CD14-positive monocyte (primary cell): ENCODE measurements at regions not wholly inside any gene's neighbourhood (a gene's known extent, or its start where the extent isn't known, plus 50 kb on each side); places are given as distances from the start of the nearest gene placed in this dataset.

ENCODE experiments used
- DNase-seq, 3 donors: peaks; one replicate each; pipeline ENCODE4 v3.0.0-alpha.2; 2011 to 2022
- H2AFZ ChIP-seq: 2 replicates; pipeline ENCODE4 v1.6.0; 2012; ENCODE audit warnings: mild to moderate bottlenecking, low read depth, low read length, inconsistent platforms; ENCODE audit not compliant: insufficient read depth, poor library complexity, severe bottlenecking
- H3K27ac ChIP-seq, 2 donors: 1 replicate in 1 of 2; 2 replicates in 1 of 2; pipeline ENCODE4 v1.5.1; 2012 to 2013; ENCODE audit warnings: low read length in 2 of 2, control low read depth in 1 of 2, inconsistent platforms in 1 of 2, low read depth in 1 of 2, mild to moderate bottlenecking in 1 of 2
- H3K27me3 ChIP-seq, 2 donors: one replicate each; pipeline versions ENCODE4 v1.6.0 to v1.6.1; 2011 to 2013; ENCODE audit warnings: low read length in 2 of 2; ENCODE audit not compliant: control insufficient read depth in 2 of 2, insufficient read depth in 2 of 2
- H3K36me3 ChIP-seq, 2 donors: replicated peaks in 1 of 2; 1 replicate in 1 of 2; 2 replicates in 1 of 2; pipeline versions ENCODE4 v1.5.1 to v1.6.1; 2012 to 2013; ENCODE audit warnings: low read length in 2 of 2, control low read depth in 1 of 2, inconsistent platforms in 1 of 2, mild to moderate bottlenecking in 1 of 2; ENCODE audit not compliant: insufficient read depth in 2 of 2, control insufficient read depth in 1 of 2
- H3K4me1 ChIP-seq, 2 donors: 1 replicate in 1 of 2; 2 replicates in 1 of 2; pipeline versions ENCODE4 v1.5.1 to v1.6.1; 2012 to 2013; ENCODE audit warnings: low read length in 2 of 2, control low read depth in 1 of 2, inconsistent platforms in 1 of 2, mild to moderate bottlenecking in 1 of 2, moderate library complexity in 1 of 2; ENCODE audit not compliant: insufficient read depth in 2 of 2, control insufficient read depth in 1 of 2
- H3K4me2 ChIP-seq: replicated peaks from 2 replicates; pipeline ENCODE3; 2012; ENCODE audit warnings: low read length, moderate library complexity, mild to moderate bottlenecking; ENCODE audit not compliant: poor library complexity, severe bottlenecking; ENCODE audit errors: extremely low read depth
- H3K4me3 ChIP-seq, 3 experiments: fragments of 200-600 bp in 1 of 3; sonication (generic) in 1 of 3; replicated peaks in 1 of 3; 1 replicate in 2 of 3; 2 replicates in 1 of 3; pipeline ENCODE4 v1.5.1; 2011 to 2013; ENCODE audit warnings: low read length in 3 of 3, mild to moderate bottlenecking in 3 of 3, control low read depth in 2 of 3, low read depth in 2 of 3, inconsistent platforms in 1 of 3, moderate library complexity in 1 of 3
- H3K79me2 ChIP-seq: 2 replicates; pipeline ENCODE4 v1.6.0; 2012; ENCODE audit warnings: mild to moderate bottlenecking, control low read depth, inconsistent platforms, low read length, moderate library complexity; ENCODE audit not compliant: insufficient read depth
- H3K9ac ChIP-seq: 2 replicates; pipeline ENCODE4 v1.6.0; 2017; ENCODE audit warnings: low read length, mild to moderate bottlenecking; ENCODE audit not compliant: insufficient read depth, poor library complexity, severe bottlenecking
- H3K9me3 ChIP-seq, 2 donors: replicated peaks in 1 of 2; 1 replicate in 1 of 2; 2 replicates in 1 of 2; pipeline versions ENCODE4 v1.5.1 to v1.6.1; 2012 to 2013; ENCODE audit warnings: low read length in 2 of 2, control low read depth in 1 of 2; ENCODE audit not compliant: control insufficient read depth in 1 of 2, insufficient read depth in 1 of 2
- H4K20me1 ChIP-seq: 2 replicates; pipeline ENCODE4 v1.6.0; 2012; ENCODE audit warnings: mild to moderate bottlenecking, low read length, control low read depth, moderate library complexity; ENCODE audit not compliant: insufficient read depth
- H3K27ac Mint-ChIP-seq, 7 donors: one replicate each; pipeline ENCODE4 v1.8.0; 2020; ENCODE audit warnings: mild to moderate bottlenecking in 7 of 7, mixed read lengths in 7 of 7, moderate library complexity in 6 of 7, inconsistent platforms in 2 of 7
- H3K27me3 Mint-ChIP-seq, 3 donors: one replicate each; pipeline ENCODE4 v1.8.0; 2021 to 2022; ENCODE audit warnings: low read depth in 3 of 3, mild to moderate bottlenecking in 3 of 3, mixed read lengths in 3 of 3, moderate library complexity in 3 of 3, inconsistent platforms in 1 of 3
- H3K36me3 Mint-ChIP-seq, 2 donors: one replicate each; pipeline ENCODE4 v1.8.0; 2020; ENCODE audit warnings: mixed read lengths in 2 of 2, inconsistent platforms in 1 of 2, mild to moderate bottlenecking in 1 of 2
- H3K4me1 Mint-ChIP-seq: one replicate; pipeline ENCODE4 v1.8.0; 2020; ENCODE audit warnings: mild to moderate bottlenecking, mixed read lengths
- H3K4me3 Mint-ChIP-seq, 2 donors: one replicate each; pipeline ENCODE4 v1.8.0; 2020; ENCODE audit warnings: mild to moderate bottlenecking in 2 of 2, mixed read lengths in 2 of 2, moderate library complexity in 1 of 2
- H3K9me3 Mint-ChIP-seq, 7 donors: one replicate each; pipeline ENCODE4 v1.8.0; 2020 to 2022; ENCODE audit warnings: mixed read lengths in 7 of 7, mild to moderate bottlenecking in 6 of 7, moderate library complexity in 6 of 7, inconsistent platforms in 2 of 7
- CTCF ChIP-seq: fragments of 200-600 bp; IDR thresholded peaks from one replicate; pipeline ENCODE4 v1.8.0; 2022; ENCODE audit warnings: antibody characterized with exemption, mild to moderate bottlenecking
- WGBS: methylation state at CpG from one replicate; pipeline ENCODE4 v1.1.5; 2013; ENCODE audit warnings: missing lambda C conversion rate; ENCODE audit not compliant: insufficient coverage; 5-methylcytosine and 5-hydroxymethylcytosine counted together
- intact Hi-C, 2 donors: fragments of 100-400 bp; cut with micrococcal nuclease; formaldehyde crosslinking; loops; one replicate each; pipeline versions ENCODE4 v1.15.0 to v1.15.1; 2023

GRCh38 chr2:118345465-118345864 lies 257.2 kb downstream of the INSIG2 start:
- no peak overlapping the region for H3K9ac ChIP-seq
- H3K9me3 Mint-ChIP-seq: peaks cover 0 to 3% (median 0%) of the 10 kb centered on the region in 7 donors
- H3K27ac Mint-ChIP-seq: no peak overlapping the region
- H3K9me3 ChIP-seq: peaks cover 0 to under 1% of the 10 kb centered on the region in 2 donors
- H3K36me3 ChIP-seq: no peaks in the 10 kb centered on the region
- peaks cover 2 to 7% (median 4%) of the 10 kb centered on the region in 3 donors for H3K27me3 Mint-ChIP-seq
- no peaks in the 10 kb centered on the region for H3K4me1 ChIP-seq
- no peak for TF ChIP-seq CTCF
- no peak for DNase-seq
- intact Hi-C loops: no loop called here
- H3K4me3 ChIP-seq: no peak overlapping the region
- peaks cover 2% of the 10 kb centered on the region for H3K4me1 Mint-ChIP-seq
- no peak overlapping the region for H3K4me3 Mint-ChIP-seq
- H3K36me3 Mint-ChIP-seq: no peaks in the 10 kb centered on the region
- no CpG with 5 or more reads among the region's 3 CpGs for WGBS
- H3K27ac ChIP-seq: no peak overlapping the region
- H2AFZ ChIP-seq: no peak overlapping the region
- no peaks in the 10 kb centered on the region for H3K27me3 ChIP-seq
- H3K4me2 ChIP-seq: no peak overlapping the region
- no peaks in the 10 kb centered on the region for H4K20me1 ChIP-seq
- no peaks in the 10 kb centered on the region for H3K79me2 ChIP-seq

- H3K9me3 Mint-ChIP-seq: peaks cover 6 to 18% (median 15%) of the 10 kb centered on the region in 7 donors
- no peak overlapping the region for H3K4me2 ChIP-seq
- no peaks in the 10 kb centered on the region for H3K36me3 ChIP-seq
- no peak overlapping the region for H3K27ac ChIP-seq
- no peak overlapping the region for H3K9ac ChIP-seq
- peaks cover 2% of the 10 kb centered on the region for H3K4me1 Mint-ChIP-seq
- H3K4me1 ChIP-seq: no peaks in the 10 kb centered on the region
- H2AFZ ChIP-seq: no peak overlapping the region
- WGBS: 88% methylated on average over 4 of the region's 5 CpGs
- H3K27ac Mint-ChIP-seq: no peak overlapping the region
- peaks cover 7 to 8% of the 10 kb centered on the region in 2 donors for H3K9me3 ChIP-seq
- TF ChIP-seq CTCF: no peak
- no peaks in the 10 kb centered on the region for H3K79me2 ChIP-seq
- H3K27me3 Mint-ChIP-seq: peaks cover 3 to 8% (median 8%) of the 10 kb centered on the region in 3 donors
- no peak overlapping the region for H3K4me3 Mint-ChIP-seq
- H4K20me1 ChIP-seq: no peaks in the 10 kb centered on the region
- no peak overlapping the region for H3K4me3 ChIP-seq
- intact Hi-C loops: no loop called here
- H3K27me3 ChIP-seq: no peaks in the 10 kb centered on the region
- DNase-seq: no peak
- no peaks in the 10 kb centered on the region for H3K36me3 Mint-ChIP-seq
These were observed 251.8 kb downstream of the INSIG2 start for GRCh38 chr2:118340103-118340502.
